Panc1 (cell line): ENCODE measurements at regions not wholly inside any gene's neighbourhood (a gene's known extent, or its start where the extent isn't known, plus 50 kb on each side); places are given as distances from the start of the nearest gene placed in this dataset.

ENCODE experiments used
- ATAC-seq: fragments of 200-7000 bp; cut with Tn5 transposase; 2 replicates; pipeline ENCODE4 v1.9.1; 2020; ENCODE audit warnings: mild to moderate bottlenecking, moderate library complexity
- BruUV-seq: library from RNA; stranded (reverse); fragments of 400-500 nt; replicated peaks from 2 replicates; lab custom pipeline; 2021; lab: Mats Ljungman, UMichigan
- CTCF ChIA-PET: fragments of 300-600 bp; sonication (Branson Sonifier 250); formaldehyde crosslinking; loops from one replicate; lab custom pipeline; 2022; ENCODE audit warnings: antibody characterized with exemption; lab: Charles Lee
- POLR2A ChIA-PET: fragments of 300-600 bp; sonication (Branson Sonifier 250); formaldehyde crosslinking; loops from one replicate; lab custom pipeline; 2022; ENCODE audit warnings: antibody characterized with exemption; lab: Charles Lee
- DNase-seq: peaks from one replicate; pipeline ENCODE4 v3.0.0-alpha.2; 2010; ENCODE audit warnings: low read depth, low spot score
- H3K27ac ChIP-seq: 2 replicates; pipeline ENCODE4 v1.5.1; 2011; ENCODE audit warnings: mild to moderate bottlenecking, low read length, inconsistent platforms
- H3K27me3 ChIP-seq: fragments of 200-500 bp; sonication (Bioruptor generic); 2 replicates; pipeline ENCODE4 v1.6.0; 2014; ENCODE audit warnings: low read length, inconsistent platforms; ENCODE audit not compliant: control insufficient read depth, insufficient read depth
- H3K36me3 ChIP-seq: fragments of 200-500 bp; sonication (Bioruptor generic); 2 replicates; pipeline ENCODE4 v1.5.1; 2014; ENCODE audit warnings: inconsistent platforms, mild to moderate bottlenecking, low read length, moderate library complexity; ENCODE audit not compliant: control insufficient read depth, insufficient read depth
- H3K4me1 ChIP-seq: 2 replicates; pipeline ENCODE4 v1.5.1; 2011; ENCODE audit warnings: inconsistent platforms, mild to moderate bottlenecking, low read length, moderate library complexity; ENCODE audit not compliant: control insufficient read depth, insufficient read depth
- H3K4me3 ChIP-seq, 2 experiments: 2 replicates each; pipeline ENCODE4 v1.5.1; 2011 to 2012; ENCODE audit warnings: low read depth in 2 of 2, low read length in 2 of 2, mild to moderate bottlenecking in 2 of 2, inconsistent platforms in 1 of 2, moderate library complexity in 1 of 2
- H3K9me3 ChIP-seq: fragments of 200-500 bp; sonication (Bioruptor generic); 2 replicates; pipeline ENCODE4 v1.5.1; 2014; ENCODE audit warnings: low read depth, mild to moderate bottlenecking, inconsistent platforms, low read length, moderate library complexity; ENCODE audit not compliant: control insufficient read depth, insufficient read depth
- CTCF ChIP-seq: fragments of 450-650 bp; IDR thresholded peaks from 2 replicates; pipeline ENCODE4 v1.5.1; 2017; ENCODE audit warnings: mild to moderate bottlenecking
- POLR2AphosphoS5 ChIP-seq: IDR thresholded peaks from 2 replicates; pipeline ENCODE4 v1.6.1; 2012; ENCODE audit warnings: mild to moderate bottlenecking, low read depth, low read length, moderate library complexity
- REST ChIP-seq, 2 experiments: IDR thresholded peaks; 2 replicates each; pipeline ENCODE4 v1.6.1; 2011 to 2012; ENCODE audit warnings: low read depth in 2 of 2, control low read depth in 1 of 2, low read length in 1 of 2, mild to moderate bottlenecking in 1 of 2, moderate library complexity in 1 of 2; ENCODE audit not compliant: insufficient read depth in 1 of 2
- SIN3A ChIP-seq: IDR thresholded peaks from 2 replicates; pipeline ENCODE4 v1.6.1; 2012; ENCODE audit warnings: low read depth, mild to moderate bottlenecking, low read length, moderate library complexity, borderline replicate concordance; ENCODE audit not compliant: insufficient read depth
- TCF7L2 ChIP-seq: IDR thresholded peaks from 2 replicates; pipeline ENCODE4 v1.6.1; 2011; ENCODE audit warnings: mild to moderate bottlenecking, low read depth, low read length, inconsistent platforms
- in situ Hi-C: cut with HindIII; loops from 2 replicates; pipeline ENCODE4 v1.10.0; 2016; ENCODE audit warnings: low sequenced_read_pairs, low pct_unique_long_range_greater_than_20kb
- intact Hi-C: fragments of 100-400 bp; cut with micrococcal nuclease; formaldehyde crosslinking; loops from one replicate; pipeline ENCODE4 v1.10.0; 2022; ENCODE audit not compliant: unreplicated experiment

DNA sequence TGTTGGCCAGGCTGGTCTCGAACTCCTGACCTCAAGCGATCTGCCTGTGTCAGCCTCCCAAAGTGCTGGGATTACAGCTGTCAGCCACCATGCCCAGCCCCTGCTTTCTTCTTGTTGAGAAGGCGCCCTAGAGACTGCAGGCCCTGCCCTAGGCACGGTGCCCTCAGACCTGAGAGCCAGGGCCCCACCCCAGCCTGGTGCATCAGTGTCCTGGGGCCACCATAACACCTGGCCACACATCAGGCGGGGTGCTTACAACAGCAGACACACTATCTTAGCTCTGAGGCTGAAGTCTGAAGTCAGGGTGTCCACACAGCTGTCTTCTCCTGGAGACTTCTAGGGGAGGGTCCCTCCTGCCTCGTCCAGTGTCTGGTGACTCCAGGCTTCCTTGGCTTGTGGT, 120.6 kb downstream of the NDUFA10 start:
- ATAC-seq (no peak), DNase-seq (no peak)
- H3K36me3 ChIP-seq: no peaks in the 10 kb centered on the region
- in situ Hi-C loops (no loop called here), intact Hi-C loops (no loop called here)
- H3K9me3 ChIP-seq: no peaks in the 10 kb centered on the region
- no peak for TF ChIP-seq REST (IDR thresholded peaks at IDR 0.05; ENCODE audit: insufficient read depth in 1 of 2, low read depth in 2 of 2, low read length in 1 of 2)
- no peak for TF ChIP-seq TCF7L2
- TF ChIP-seq POLR2AphosphoS5: no peak
- no TSS peak for BruUV-seq
- H3K4me3 ChIP-seq: no peak overlapping the region
- no peak overlapping the region for H3K27ac ChIP-seq
- CTCF ChIA-PET: no interaction called here
- H3K27me3 ChIP-seq: no peaks in the 10 kb centered on the region
- POLR2A ChIA-PET: no interaction called here
- no peaks in the 10 kb centered on the region for H3K4me1 ChIP-seq

- Histone ChIP-seq H3K4me3 (no peak overlapping the region), H3K27me3 (no peaks in the 10 kb centered on the region), H3K9me3 (no peaks in the 10 kb centered on the region), H3K4me1 (no peaks in the 10 kb centered on the region), H3K36me3 (no peaks in the 10 kb centered on the region), H3K27ac (no peak overlapping the region)
- POLR2A ChIA-PET: no interaction called here
- no TSS peak for BruUV-seq
- no peak for ATAC-seq
- CTCF ChIA-PET: no interaction called here
- no peak for DNase-seq
- TF ChIP-seq REST (IDR thresholded peaks at IDR 0.05; ENCODE audit: insufficient read depth in 1 of 2, low read depth in 2 of 2, low read length in 1 of 2): no peak
- TF ChIP-seq SIN3A: no peak
- TF ChIP-seq CTCF: no peak
- no peak for TF ChIP-seq POLR2AphosphoS5
- TF ChIP-seq TCF7L2: no peak
- intact Hi-C loops: no loop called here
- in situ Hi-C loops: no loop called here
Observed at GRCh38 chr2:239903803-239904202, 121.3 kb downstream of the NDUFA10 start.
